Right lobe of liver (tissue), 6 donors: ENCODE measurements at regions not wholly inside any gene's neighbourhood (a gene's known extent, or its start where the extent isn't known, plus 50 kb on each side); places are given as distances from the start of the nearest gene placed in this dataset.
"Not testable (repeated sequence)": the region's sequence is repeated elsewhere in the genome, so short reads cannot be mapped to it uniquely, and the experiment has no call there.

Experiments
- ATAC-seq, 4 donors: fragments of 200-7000 bp; cut with Tn5 transposase; one replicate each; pipeline ENCODE4 v1.9.1; 2020; ENCODE audit warnings: mild to moderate bottlenecking in 4 of 4, moderate library complexity in 4 of 4
- DNase-seq, 3 donors: peaks; one replicate each; pipeline ENCODE4 v3.0.0-alpha.2; 2020
- H3K27ac ChIP-seq, 3 donors: fragments of 200-600 bp; one replicate each; pipeline ENCODE4 v1.8.0; 2022
- H3K27me3 ChIP-seq, 2 donors: fragments of 200-600 bp; one replicate each; pipeline ENCODE4 v1.8.0; 2022
- H3K36me3 ChIP-seq, 4 donors: fragments of 200-600 bp; sonication (generic) in 1 of 4; one replicate each; pipeline versions ENCODE4 v1.5.1 to v1.8.0; 2017 to 2022; ENCODE audit warnings: control low read depth in 1 of 4
- H3K4me1 ChIP-seq, 4 donors: fragments of 200-600 bp; sonication (generic) in 1 of 4; one replicate each; pipeline versions ENCODE4 v1.5.1 to v1.8.0; 2017 to 2022; ENCODE audit warnings: control low read depth in 1 of 4
- H3K4me3 ChIP-seq, 3 donors: fragments of 200-600 bp; one replicate each; pipeline ENCODE4 v1.8.0; 2022
- H3K9me3 ChIP-seq, 4 donors: fragments of 200-600 bp; sonication (generic) in 1 of 4; one replicate each; pipeline versions ENCODE4 v1.5.1 to v1.8.0; 2017 to 2022; ENCODE audit warnings: control low read depth in 1 of 4
- CTCF ChIP-seq, 4 donors: fragments of 200-600 bp in 3 of 4; fragments of 450-650 bp in 1 of 4; IDR thresholded peaks; one replicate each; pipeline versions ENCODE4 v1.5.1 to v1.8.0; 2016 to 2022; ENCODE audit warnings: antibody characterized with exemption in 4 of 4, mild to moderate bottlenecking in 2 of 4
- POLR2A ChIP-seq: fragments of 450-650 bp; IDR thresholded peaks from one replicate; pipeline ENCODE4 v1.6.1; 2017; ENCODE audit warnings: antibody characterized with exemption, mild to moderate bottlenecking
- WGBS: methylation state at CpG from one replicate; pipeline ENCODE4 v1.1.6; 2018; ENCODE audit warnings: low coverage, low lambda C conversion rate; ENCODE audit not compliant: insufficient coverage; ENCODE audit errors: missing lambda C conversion rate; 5-methylcytosine and 5-hydroxymethylcytosine counted together
- intact Hi-C, 2 donors: fragments of 100-400 bp; cut with DNase I; formaldehyde crosslinking; loops; one replicate each; pipeline versions ENCODE4 v1.11.2 to v1.14.1; 2022
- donor health status: DM: no; HTN: yes; CAD: no.
- donor health status: DM: no; HTN: no; CAD: no.
- donor health status: DM: no; HTN: no; CAD: no.
- donor health status: DM: no; HTN: yes; CAD: no.
- donor health status: DM: no; HTN: yes; CAD: no.

GRCh38 chr14:51369814-51370213 is 129.8 kb downstream of the TMX1 start:
- no peaks in the 10 kb centered on the region for H3K9me3 ChIP-seq
- 60% methylated on average over 8 of the region's 8 CpGs for WGBS
- no peak overlapping the region for H3K27ac ChIP-seq
- intact Hi-C loops, result no loop called here
- H3K4me1 ChIP-seq, result no peaks in the 10 kb centered on the region
- DNase-seq, result peak in 1 of 3 donors; percentile 19
- H3K27me3 ChIP-seq, result no peaks in the 10 kb centered on the region
- TF ChIP-seq POLR2A (no peak), CTCF (IDR thresholded peaks at IDR 0.05) (peak; percentile 47 to 69 (median 54))
- no peak overlapping the region for H3K4me3 ChIP-seq
- peak; percentile 78 to 88 (median 80) for ATAC-seq
- no peaks in the 10 kb centered on the region for H3K36me3 ChIP-seq

- no peaks in the 10 kb centered on the region for H3K36me3 ChIP-seq
- intact Hi-C loops, result no loop called here
- no peak for TF ChIP-seq POLR2A
- no peak for TF ChIP-seq CTCF (IDR thresholded peaks at IDR 0.05)
- H3K4me3 ChIP-seq, result no peak overlapping the region
- WGBS, result 48% methylated on average over 2 of the region's 2 CpGs
- ATAC-seq, result no peak
- H3K27ac ChIP-seq, result no peak overlapping the region
- no peak for DNase-seq
- no peaks in the 10 kb centered on the region for H3K9me3 ChIP-seq
- no peaks in the 10 kb centered on the region for H3K27me3 ChIP-seq
- H3K4me1 ChIP-seq, result no peaks in the 10 kb centered on the region
Measured at GRCh38 chr14:51370758-51371386, 130.8 kb downstream of the TMX1 start.

GRCh38 chr14:51377186-51377585 is 137.1 kb downstream of the TMX1 start:
- DNase-seq, intact Hi-C loops, H3K27me3 ChIP-seq, H3K36me3 ChIP-seq, ATAC-seq, H3K4me3 ChIP-seq, H3K9me3 ChIP-seq, H3K27ac ChIP-seq, H3K4me1 ChIP-seq: not testable (repeated sequence)
- 83% methylated on average over 2 of the region's 2 CpGs for WGBS

GRCh38 chr14:51382506-51382905 is 142.5 kb downstream of the TMX1 start:
- DNase-seq (no peak), ATAC-seq (no peak)
- no peak overlapping the region for H3K4me3 ChIP-seq
- peaks cover 0 to 6% (median 0%) of the 10 kb centered on the region in 4 donors for H3K4me1 ChIP-seq
- no peaks in the 10 kb centered on the region for H3K36me3 ChIP-seq
- TF ChIP-seq CTCF (IDR thresholded peaks at IDR 0.05) (no peak), POLR2A (no peak)
- intact Hi-C loops, result no loop called here
- WGBS, result 71% methylated on average over 2 of the region's 2 CpGs
- no peaks in the 10 kb centered on the region for H3K27me3 ChIP-seq
- no peak overlapping the region for H3K27ac ChIP-seq
- H3K9me3 ChIP-seq, result no peaks in the 10 kb centered on the region

GRCh38 chr14:51386411-51386810 is 146.4 kb downstream of the TMX1 start:
- Histone ChIP-seq H3K9me3 (no peaks in the 10 kb centered on the region), H3K27me3 (no peaks in the 10 kb centered on the region), H3K27ac (no peak overlapping the region), H3K4me3 (no peak overlapping the region), H3K36me3 (no peaks in the 10 kb centered on the region), H3K4me1 (peaks cover 0 to 6% (median 0%) of the 10 kb centered on the region in 4 donors)
- intact Hi-C loops, result no loop called here
- DNase-seq (no peak), ATAC-seq (peak in 1 of 4 donors; percentile 65)
- TF ChIP-seq CTCF (IDR thresholded peaks at IDR 0.05), result no peak
